ENCODE measurements at regions not wholly inside any gene's neighbourhood (a gene's known extent, or its start where the extent isn't known, plus 50 kb on each side); places are given as distances from the start of the nearest gene placed in this dataset.

DNA sequence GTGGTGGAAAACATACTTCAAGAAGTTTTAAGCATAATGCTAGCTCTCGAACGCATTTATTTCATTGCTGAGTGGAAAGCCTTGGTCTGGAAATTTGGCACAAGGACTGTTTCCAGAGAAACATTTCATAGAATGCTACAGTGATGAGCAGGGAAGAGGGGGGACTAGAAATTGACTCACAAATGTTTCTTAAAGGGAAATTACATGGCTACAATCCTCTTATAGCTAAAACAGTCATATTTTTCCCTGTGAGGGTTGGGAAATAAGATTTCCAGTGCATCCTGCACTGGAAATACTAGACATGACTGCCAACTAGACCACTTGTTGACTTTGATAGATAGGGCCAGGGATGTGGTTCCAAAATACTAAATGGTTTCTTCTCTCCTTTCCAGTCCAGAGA, 197.3 kb upstream of the RGS6 start:
- no peaks in the 10 kb centered on the region for H3K9me3 Mint-ChIP-seq (ENCODE audit: low read depth)
- H3K4me1 Mint-ChIP-seq (ENCODE audit: low read depth), result no peaks in the 10 kb centered on the region
- H3K4me3 Mint-ChIP-seq, result no peak overlapping the region
- no peaks in the 10 kb centered on the region for H3K27me3 Mint-ChIP-seq
- H3K27ac Mint-ChIP-seq, result no peak overlapping the region
- H3K36me3 Mint-ChIP-seq, result peaks cover 6% of the 10 kb centered on the region

DNA sequence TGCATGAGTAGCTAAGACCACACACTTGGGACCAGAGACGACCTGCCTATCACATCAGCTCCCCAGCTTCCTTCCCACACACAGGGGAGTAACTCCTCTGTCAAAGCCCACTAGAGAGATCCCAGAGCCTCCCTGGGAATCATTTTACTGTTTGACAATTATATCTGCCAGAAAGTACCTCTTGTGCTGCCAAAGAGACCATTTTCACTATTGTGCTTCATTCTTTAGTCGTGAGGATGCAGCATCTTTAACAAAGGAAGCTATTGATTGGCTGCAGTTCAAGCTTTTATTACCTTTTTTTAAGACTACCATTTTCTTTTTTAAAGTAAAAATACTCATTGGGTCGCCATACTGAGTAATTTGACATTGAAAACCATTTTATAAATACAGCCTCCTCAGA, 194.5 kb upstream of the RGS6 start:
- H3K27ac Mint-ChIP-seq, result no peak overlapping the region
- no peak overlapping the region for H3K4me3 Mint-ChIP-seq
- H3K9me3 Mint-ChIP-seq (ENCODE audit: low read depth), result no peaks in the 10 kb centered on the region
- no peaks in the 10 kb centered on the region for H3K27me3 Mint-ChIP-seq
- H3K4me1 Mint-ChIP-seq (ENCODE audit: low read depth), result no peaks in the 10 kb centered on the region
- peaks cover 6% of the 10 kb centered on the region for H3K36me3 Mint-ChIP-seq

DNA sequence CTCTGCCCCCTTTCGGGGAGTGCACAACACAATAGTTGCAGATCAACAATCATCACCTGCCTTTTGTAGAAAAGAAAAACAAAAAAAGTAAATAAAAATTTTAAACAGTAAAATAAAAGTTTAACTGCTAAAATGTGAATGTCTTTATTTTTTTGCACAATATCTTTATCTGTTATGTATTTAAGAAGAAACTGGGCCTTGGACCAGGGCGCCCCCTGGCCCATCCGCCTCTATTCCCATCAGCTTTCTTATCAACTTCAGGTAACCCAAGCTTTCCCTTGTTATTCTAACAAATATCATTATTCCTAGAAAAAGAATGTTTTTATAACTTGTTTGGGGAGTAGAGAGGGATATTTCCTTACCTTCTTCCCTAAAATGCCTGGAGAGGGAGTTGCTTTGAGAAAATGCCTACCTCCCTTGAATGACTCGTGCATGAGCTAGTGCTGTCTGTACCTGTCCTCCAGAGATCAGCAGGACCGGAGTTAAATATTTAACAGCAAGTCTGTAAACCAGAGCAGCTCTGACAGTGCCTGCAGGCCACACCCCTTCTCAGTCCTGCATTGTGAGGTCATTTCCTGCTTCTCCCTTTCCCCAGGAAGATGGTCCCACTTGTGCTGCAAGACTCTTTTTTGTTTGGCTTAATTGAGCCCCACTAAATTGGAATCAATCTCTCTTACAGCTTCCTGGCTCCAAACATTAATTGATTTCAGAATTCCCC, 192.8 kb upstream of the RGS6 start:
- no peak overlapping the region for H3K27ac Mint-ChIP-seq
- no peak overlapping the region for H3K4me3 Mint-ChIP-seq
- H3K4me1 Mint-ChIP-seq (ENCODE audit: low read depth), result no peaks in the 10 kb centered on the region
- peaks cover 4% of the 10 kb centered on the region for H3K36me3 Mint-ChIP-seq
- no peaks in the 10 kb centered on the region for H3K27me3 Mint-ChIP-seq
- no peaks in the 10 kb centered on the region for H3K9me3 Mint-ChIP-seq (ENCODE audit: low read depth)

DNA sequence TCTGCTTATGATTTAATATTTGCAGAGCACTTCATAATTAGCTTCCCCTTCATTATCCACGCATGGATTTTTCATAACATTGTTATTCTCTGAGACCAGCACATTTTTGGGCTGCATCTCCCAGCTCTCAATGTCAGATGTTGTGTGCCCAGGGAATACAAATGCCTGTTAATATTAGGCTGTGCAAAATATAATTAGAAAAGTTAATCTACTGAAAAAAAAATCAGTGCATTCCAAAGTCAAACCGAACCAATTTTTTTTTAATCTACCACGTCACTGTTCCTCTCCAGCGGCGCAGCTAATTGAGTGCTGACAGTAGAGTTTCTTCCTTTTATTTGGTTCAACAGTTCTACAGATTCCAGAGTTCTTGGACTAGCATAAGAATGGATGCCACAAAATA, 191.0 kb upstream of the RGS6 start:
- Mint-ChIP-seq H3K27ac (no peak overlapping the region), H3K36me3 (peaks cover 2% of the 10 kb centered on the region)

DNA sequence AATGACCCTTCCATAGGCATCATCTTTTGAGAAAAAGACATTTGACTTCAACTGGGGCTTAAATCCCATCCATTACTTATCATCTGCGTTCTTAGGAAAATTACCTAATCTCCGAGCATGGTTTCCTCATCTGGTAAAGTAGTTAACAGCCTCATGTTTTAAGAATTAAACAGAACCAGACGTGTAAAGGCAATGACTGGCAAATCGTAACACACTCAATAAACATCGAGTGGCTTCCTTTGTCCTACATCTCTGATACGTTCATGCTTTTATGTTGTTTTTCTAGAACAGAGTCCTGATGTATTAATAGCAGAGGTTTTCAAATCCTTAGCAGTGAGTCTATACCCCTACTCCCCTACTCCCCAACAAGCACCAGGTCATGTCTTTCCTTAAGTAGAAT, 189.7 kb upstream of the RGS6 start:
- Mint-ChIP-seq H3K27ac (no peak overlapping the region), H3K4me3 (no peak overlapping the region), H3K27me3 (peaks cover 3% of the 10 kb centered on the region)

More for the DNA sequence above, 191.0 kb upstream of the RGS6 start:
- peaks cover 1% of the 10 kb centered on the region for H3K27me3 Mint-ChIP-seq
- no peaks in the 10 kb centered on the region for H3K9me3 Mint-ChIP-seq (ENCODE audit: low read depth)
- H3K4me3 Mint-ChIP-seq, result no peak overlapping the region
- no peaks in the 10 kb centered on the region for H3K4me1 Mint-ChIP-seq (ENCODE audit: low read depth)

DNA sequence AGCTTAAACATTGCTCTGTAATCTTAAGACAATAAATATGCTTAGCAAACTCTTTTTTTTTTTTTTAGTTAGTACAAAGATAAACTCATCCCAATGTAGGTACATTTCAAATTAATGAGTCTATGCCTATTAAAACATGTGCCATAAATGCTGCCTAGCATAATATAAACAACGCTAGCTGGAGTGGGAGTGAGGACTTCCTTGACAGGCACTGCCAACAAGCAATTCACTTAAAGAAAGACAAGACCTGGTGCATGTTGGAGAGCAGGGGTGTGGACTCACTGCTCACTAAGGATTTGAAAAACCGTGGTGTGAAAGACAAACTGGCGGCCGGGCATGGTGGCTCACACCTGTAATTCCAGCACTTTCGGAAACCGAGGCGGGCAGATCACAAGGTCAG, 187.2 kb upstream of the RGS6 start:
- Mint-ChIP-seq H3K4me1 (ENCODE audit: low read depth) (no peaks in the 10 kb centered on the region), H3K36me3 (peaks cover 3% of the 10 kb centered on the region), H3K4me3 (no peak overlapping the region), H3K27ac (no peak overlapping the region), H3K9me3 (ENCODE audit: low read depth) (peaks cover 12% of the 10 kb centered on the region), H3K27me3 (peaks cover 3% of the 10 kb centered on the region)

More for the DNA sequence above, 189.7 kb upstream of the RGS6 start:
- Mint-ChIP-seq H3K4me1 (ENCODE audit: low read depth) (no peaks in the 10 kb centered on the region), H3K36me3 (peaks cover 2% of the 10 kb centered on the region), H3K9me3 (ENCODE audit: low read depth) (no peaks in the 10 kb centered on the region)

DNA sequence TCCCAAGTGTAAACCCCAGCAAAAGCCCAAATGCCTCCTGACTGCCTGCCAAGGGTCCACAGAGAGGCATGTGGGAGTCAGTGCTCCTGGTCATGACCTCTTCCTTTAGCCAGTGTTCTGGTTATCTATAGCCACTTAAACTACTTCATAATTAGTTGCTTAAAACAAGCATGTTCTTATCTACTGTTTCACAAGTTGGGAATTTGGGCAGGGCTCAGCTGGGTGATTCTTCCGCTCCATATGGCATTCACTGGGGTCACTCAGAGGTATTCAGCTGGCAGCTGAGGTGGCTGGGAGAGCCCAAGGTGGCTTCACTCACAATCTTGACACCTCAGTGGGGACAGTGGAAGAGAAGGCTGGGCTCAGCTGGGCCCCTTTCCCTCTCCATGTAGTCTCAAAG, 184.0 kb upstream of the RGS6 start:
- peaks cover 3% of the 10 kb centered on the region for H3K36me3 Mint-ChIP-seq
- peaks cover 1% of the 10 kb centered on the region for H3K4me1 Mint-ChIP-seq (ENCODE audit: low read depth)
- no peak overlapping the region for H3K27ac Mint-ChIP-seq
- no peak overlapping the region for H3K4me3 Mint-ChIP-seq
- peaks cover 3% of the 10 kb centered on the region for H3K27me3 Mint-ChIP-seq
- H3K9me3 Mint-ChIP-seq (ENCODE audit: low read depth), result peaks cover 12% of the 10 kb centered on the region

DNA sequence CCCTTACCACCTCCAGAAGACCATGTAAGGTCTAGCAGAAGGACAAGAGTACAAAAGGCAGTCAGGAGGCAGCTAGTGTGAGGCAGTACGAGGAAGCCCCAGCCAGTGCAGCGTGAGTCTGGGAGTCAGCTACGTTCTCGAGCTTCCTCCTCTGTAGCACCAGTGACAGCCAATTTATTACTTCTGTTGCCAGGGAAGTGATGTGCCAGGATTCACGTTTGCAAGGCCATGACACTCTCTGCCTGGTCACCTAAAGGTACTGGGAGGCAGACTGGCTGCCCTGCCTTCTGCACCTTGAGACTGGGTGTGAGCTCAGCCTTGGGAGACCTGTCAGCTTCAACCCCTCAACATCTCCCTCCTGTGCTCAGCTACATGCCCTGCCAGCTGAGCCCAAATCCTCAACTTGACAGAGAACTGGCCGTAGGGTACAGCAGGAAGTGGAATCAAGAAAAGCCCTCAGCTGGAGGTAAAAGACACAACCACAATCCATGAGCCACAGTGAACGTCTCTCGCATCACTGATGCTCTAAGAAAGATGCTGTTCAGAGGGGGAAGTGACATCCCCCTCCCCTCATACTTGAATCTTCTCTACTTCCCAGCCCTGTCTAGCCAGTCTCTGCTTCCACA, 182.5 kb upstream of the RGS6 start:
- H3K36me3 Mint-ChIP-seq, result peaks cover 3% of the 10 kb centered on the region
- no peak overlapping the region for H3K27ac Mint-ChIP-seq

DNA sequence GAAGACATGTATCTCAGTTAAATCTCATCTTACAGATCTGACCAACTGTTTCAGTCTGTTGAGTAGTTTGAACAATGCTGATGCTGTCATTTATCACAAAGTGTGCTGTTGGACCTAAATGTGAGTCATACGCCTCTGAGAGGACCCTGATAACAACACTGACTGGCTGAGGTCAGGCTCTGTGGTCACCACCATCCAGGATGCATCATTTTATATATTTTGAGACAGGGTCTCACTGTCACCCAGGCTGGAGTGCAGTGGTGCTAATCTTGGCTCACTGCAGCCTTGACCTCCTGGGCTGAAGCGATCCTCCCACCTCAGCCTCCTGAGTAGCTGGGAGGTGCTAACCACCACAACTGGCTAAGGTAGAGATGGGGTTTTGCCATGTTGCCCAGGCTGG, 181.0 kb upstream of the RGS6 start:
- Mint-ChIP-seq H3K27ac (no peak overlapping the region), H3K9me3 (ENCODE audit: low read depth) (peaks cover 12% of the 10 kb centered on the region), H3K4me1 (ENCODE audit: low read depth) (peaks cover 2% of the 10 kb centered on the region), H3K27me3 (peaks cover 2% of the 10 kb centered on the region), H3K4me3 (no peak overlapping the region), H3K36me3 (peaks cover 3% of the 10 kb centered on the region)

More for the DNA sequence above, 182.5 kb upstream of the RGS6 start:
- no peak overlapping the region for H3K4me3 Mint-ChIP-seq
- H3K9me3 Mint-ChIP-seq (ENCODE audit: low read depth), result peaks cover 12% of the 10 kb centered on the region
- peaks cover 2% of the 10 kb centered on the region for H3K4me1 Mint-ChIP-seq (ENCODE audit: low read depth)
- peaks cover 3% of the 10 kb centered on the region for H3K27me3 Mint-ChIP-seq

DNA sequence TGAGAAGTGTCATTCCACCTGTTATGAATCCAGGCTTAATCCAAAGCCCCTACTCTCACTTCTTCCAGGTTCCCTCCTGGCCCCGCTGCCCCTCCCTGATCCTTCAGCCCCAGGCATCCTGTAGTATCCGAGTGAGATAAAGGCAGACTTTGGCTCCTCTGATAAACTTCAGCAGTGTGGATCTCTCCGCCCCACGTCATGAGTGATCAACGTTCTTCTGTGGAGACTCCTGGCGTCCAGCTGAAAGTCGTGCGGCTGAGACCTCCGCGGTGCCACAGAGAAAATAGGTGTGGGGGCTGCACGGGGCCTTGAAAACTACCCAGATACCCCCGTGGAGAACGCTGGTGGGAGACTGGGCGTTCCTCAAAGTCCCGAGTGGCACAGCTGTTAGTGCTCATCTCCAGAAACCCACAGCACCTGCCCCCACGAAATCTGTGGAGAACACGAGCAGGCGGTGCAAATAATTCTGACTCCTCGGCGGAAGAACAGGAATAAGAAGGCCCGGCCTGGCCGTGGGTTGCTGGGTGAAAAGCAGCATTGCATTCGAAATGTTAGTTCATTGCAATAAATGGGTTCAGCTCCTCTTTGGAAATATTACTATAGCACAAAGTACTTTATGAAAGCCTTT, 180.0 kb upstream of the RGS6 start:
- Mint-ChIP-seq H3K4me3 (no peak overlapping the region), H3K27ac (no peak overlapping the region), H3K4me1 (ENCODE audit: low read depth) (peaks cover 2% of the 10 kb centered on the region), H3K36me3 (peaks cover 3% of the 10 kb centered on the region), H3K27me3 (no peaks in the 10 kb centered on the region), H3K9me3 (ENCODE audit: low read depth) (peaks cover 12% of the 10 kb centered on the region)

DNA sequence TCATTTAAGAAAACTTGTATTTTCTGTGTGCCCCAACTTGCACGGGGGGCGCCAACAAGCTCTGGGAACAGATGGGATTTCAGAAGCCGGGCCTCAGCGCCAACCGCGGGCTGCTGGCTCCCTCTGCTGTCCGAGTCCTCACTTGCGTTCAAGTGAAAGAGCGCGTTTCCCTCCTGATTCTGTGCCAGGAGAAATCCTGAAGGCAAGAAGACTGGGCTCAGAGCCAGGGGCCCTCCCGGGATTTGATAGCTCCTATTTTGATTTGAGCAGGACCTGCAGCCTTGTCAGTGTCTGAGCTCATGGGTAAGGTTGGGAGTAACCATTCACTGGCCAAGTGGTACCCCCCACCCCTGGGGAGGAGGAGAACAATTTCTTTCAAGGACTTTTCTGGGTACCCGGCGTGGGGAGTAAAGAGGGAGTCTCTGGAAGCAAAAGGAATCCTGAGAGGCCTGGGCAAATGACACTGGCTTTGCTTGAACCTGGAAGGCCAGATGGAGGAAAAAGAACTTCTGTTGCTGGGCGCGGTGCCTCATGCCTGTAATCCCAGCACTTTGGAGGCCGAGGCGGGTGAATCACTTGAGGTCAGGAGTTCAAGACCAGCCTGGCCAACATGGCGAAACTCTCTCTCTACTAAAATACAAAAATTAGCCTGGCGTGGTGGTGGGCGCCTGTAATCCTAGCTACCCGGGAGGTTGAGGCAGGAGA, 179.0 kb upstream of the RGS6 start:
- H3K4me1 Mint-ChIP-seq (ENCODE audit: low read depth), result peaks cover 2% of the 10 kb centered on the region
- no peak overlapping the region for H3K4me3 Mint-ChIP-seq
- peaks cover 7% of the 10 kb centered on the region for H3K9me3 Mint-ChIP-seq (ENCODE audit: low read depth)
- H3K27me3 Mint-ChIP-seq, result no peaks in the 10 kb centered on the region
- H3K27ac Mint-ChIP-seq, result no peak overlapping the region
- peaks cover 3% of the 10 kb centered on the region for H3K36me3 Mint-ChIP-seq

DNA sequence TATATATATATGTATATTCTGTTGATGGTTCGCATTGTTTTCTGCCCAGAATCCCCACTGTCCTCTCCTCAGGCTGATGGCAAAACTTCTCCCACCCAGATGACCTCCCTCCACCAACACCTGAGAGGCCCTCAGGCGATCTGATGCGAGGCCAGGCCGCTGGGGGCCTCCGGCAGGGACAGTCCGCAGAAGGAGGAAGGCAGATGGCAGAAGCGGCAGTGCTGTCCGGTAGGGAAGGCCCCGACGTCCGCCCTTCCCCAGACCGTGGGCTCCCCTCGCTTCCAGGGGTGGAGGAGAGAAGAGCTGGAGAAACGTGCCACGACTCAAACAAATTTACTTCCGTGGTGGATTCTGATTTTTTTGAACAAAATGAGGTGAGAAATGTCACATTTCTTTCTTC, 178.3 kb upstream of the RGS6 start:
- no peaks in the 10 kb centered on the region for H3K27me3 Mint-ChIP-seq
- peaks cover 3% of the 10 kb centered on the region for H3K9me3 Mint-ChIP-seq (ENCODE audit: low read depth)
- peaks cover under 1% of the 10 kb centered on the region for H3K36me3 Mint-ChIP-seq
- no peak overlapping the region for H3K4me3 Mint-ChIP-seq
- no peak overlapping the region for H3K27ac Mint-ChIP-seq
- H3K4me1 Mint-ChIP-seq (ENCODE audit: low read depth), result peaks cover 2% of the 10 kb centered on the region

DNA sequence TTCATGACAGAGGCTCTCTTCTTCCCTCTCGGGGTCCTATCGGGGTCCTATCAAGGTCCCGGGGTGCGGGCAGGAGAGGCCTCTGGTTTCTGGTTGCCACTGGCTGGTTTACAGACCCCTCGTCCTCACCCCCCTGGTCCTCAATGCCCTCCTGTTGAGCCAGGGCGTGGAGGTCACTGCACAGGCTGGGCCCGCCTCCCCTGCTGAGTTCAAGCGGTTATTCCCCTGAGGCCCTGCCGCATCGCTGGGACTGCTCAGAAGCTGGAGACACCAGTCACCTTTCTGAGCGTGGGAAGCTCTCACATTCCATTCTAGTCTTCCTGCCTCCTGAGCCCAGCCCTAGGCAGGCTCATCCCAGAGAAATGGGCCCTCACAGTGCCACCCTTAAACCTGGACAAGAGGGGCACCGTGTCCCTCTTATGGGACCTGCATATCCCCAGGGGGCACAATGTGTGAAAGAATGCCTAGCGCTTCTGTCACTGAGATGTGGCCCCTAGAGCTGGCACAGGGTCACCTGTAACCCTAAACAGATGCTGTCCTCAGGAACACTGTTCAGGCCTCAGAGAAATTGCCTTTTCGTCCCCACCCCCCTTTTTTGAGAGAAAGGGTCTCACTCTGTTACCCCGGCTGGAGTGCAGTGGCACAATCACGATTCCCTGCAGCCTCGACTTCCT, 177.7 kb upstream of the RGS6 start:
- no peak overlapping the region for H3K27ac Mint-ChIP-seq

DNA sequence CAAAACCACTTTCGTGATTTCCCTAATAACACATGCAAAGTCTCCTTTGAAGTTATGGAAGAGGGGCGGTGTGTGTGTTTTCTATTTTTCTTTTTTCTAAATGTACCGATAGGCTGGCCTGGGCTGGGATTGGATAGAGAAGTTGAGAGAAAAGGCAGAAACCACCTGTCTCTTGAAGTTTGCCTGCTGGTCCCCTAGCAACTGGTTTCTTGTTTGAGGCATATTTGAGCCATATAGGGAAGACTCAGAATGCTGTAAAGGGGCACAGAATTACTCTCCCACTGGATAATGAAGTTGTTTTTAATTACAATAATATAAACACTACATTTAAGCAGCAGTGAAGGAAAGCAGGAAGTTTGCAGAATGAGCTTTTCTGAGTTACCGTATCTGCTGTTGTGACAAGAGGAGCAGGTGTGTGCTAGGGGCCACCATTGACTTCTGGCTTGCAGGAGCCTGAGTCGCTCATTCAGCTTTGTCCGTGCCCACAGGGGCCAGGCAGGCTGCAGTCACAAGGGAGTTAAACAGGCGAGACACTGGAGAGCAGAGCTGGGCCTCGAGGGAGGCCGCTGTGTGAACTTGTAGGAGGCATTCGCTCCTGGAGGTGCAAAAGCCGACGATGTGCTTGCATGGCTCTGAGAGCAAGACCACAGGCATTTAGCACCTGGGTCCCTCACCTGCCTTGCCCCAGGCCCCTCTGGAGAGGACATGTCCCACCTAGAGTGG, 173.8 kb upstream of the RGS6 start:
- Mint-ChIP-seq H3K4me1 (ENCODE audit: low read depth) (no peaks in the 10 kb centered on the region), H3K27ac (no peak overlapping the region), H3K4me3 (no peak overlapping the region), H3K27me3 (no peaks in the 10 kb centered on the region), H3K9me3 (ENCODE audit: low read depth) (no peaks in the 10 kb centered on the region), H3K36me3 (no peaks in the 10 kb centered on the region)

More for the DNA sequence above, 177.7 kb upstream of the RGS6 start:
- H3K27me3 Mint-ChIP-seq, result no peaks in the 10 kb centered on the region
- H3K4me3 Mint-ChIP-seq, result no peak overlapping the region
- peaks cover 2% of the 10 kb centered on the region for H3K4me1 Mint-ChIP-seq (ENCODE audit: low read depth)
- H3K36me3 Mint-ChIP-seq, result no peaks in the 10 kb centered on the region
- H3K9me3 Mint-ChIP-seq (ENCODE audit: low read depth), result no peaks in the 10 kb centered on the region
